EH (cell line): ENCODE measurements at regions not wholly inside any gene's neighbourhood (a gene's known extent, or its start where the extent isn't known, plus 50 kb on each side); places are given as distances from the start of the nearest gene placed in this dataset.
"Not testable (repeated sequence)": the region's sequence is repeated elsewhere in the genome, so short reads cannot be mapped to it uniquely, and the experiment has no call there.

ENCODE experiments used
- DNase-seq: peaks from one replicate; pipeline ENCODE4 v3.0.0-alpha.2; 2015; ENCODE audit warnings: low read depth

- no peak for DNase-seq
These were observed 414.1 kb downstream of the BRD1 start for GRCh38 chr22:49413551-49413950.

- DNase-seq: no peak
These were observed 414.5 kb downstream of the BRD1 start for GRCh38 chr22:49413146-49413545.

DNA sequence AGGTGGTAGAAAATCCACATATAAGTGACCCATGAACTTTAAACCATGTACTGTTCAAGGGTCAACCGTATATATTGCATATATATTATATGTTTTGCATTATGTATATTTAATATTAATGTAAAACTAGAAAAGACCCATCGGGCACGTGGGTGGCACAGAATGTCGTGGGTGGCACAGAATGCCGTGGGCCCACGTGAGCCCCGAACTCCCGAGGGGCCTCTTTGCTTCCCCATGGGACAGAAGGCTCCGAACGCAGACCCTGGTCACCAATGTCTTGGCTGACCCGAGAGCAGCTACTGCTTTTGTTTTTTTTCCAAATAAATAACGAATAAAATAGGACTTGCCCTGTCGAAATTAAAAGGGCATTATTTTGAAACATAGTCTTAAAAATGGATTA, 415.4 kb downstream of the BRD1 start:
- no peak for DNase-seq

DNA sequence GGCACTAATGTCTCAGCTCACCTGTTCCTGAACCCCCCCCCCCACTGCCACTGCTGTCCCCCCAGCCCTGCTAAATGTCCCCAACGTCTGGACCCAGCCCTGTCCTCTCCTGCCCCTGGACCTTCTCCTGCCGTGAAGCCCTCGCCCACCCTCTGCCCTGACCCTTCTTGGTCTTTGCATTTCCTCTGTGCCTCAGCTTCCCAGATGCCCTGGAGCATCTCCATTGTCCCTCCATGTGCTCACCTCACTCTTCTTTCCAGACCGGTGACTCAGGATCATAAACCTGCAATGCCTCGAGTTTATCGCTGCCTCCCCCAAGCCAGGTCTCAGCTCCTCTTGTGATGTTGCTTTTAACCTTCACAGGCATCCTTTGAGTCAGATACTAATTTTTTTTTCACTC, 416.4 kb downstream of the BRD1 start:
- no peak for DNase-seq

DNA sequence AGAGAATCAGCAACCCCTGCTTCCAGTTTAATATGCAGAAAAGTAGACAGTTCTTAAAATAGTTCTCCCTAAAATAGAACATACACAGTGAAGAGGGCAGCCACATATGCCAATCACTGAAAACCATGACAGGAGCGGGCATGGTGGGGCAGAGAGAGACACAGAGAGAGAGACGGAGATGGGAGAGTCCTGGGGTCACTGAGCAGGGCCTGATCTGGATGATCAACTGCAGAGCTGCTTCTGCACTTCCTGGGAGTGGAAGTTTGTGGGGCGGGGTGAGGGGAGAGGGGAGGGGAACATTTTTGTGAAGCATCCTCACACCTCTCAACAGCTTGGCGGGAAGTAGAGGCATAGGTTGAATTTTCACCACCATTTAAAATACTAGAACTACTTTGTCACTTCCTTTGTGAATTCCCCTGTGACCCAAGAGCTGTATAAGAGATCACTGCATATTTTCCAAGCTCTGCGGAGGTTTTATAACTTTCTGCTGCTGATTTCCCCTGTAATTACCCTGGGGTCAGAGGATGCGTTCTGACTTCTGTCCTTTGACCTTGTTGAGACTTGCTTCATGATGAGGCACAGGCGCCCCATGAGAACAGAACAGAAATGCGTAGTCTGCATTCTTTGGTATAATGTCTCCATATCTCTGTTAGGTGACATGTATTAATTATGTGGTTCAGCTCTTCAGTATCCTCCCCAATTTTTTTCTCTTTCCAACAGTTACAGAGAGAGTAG, 419.4 kb downstream of the BRD1 start:
- DNase-seq: no peak

- no peak for DNase-seq
These were observed 420.6 kb downstream of the BRD1 start for GRCh38 chr22:49406879-49407587.

DNA sequence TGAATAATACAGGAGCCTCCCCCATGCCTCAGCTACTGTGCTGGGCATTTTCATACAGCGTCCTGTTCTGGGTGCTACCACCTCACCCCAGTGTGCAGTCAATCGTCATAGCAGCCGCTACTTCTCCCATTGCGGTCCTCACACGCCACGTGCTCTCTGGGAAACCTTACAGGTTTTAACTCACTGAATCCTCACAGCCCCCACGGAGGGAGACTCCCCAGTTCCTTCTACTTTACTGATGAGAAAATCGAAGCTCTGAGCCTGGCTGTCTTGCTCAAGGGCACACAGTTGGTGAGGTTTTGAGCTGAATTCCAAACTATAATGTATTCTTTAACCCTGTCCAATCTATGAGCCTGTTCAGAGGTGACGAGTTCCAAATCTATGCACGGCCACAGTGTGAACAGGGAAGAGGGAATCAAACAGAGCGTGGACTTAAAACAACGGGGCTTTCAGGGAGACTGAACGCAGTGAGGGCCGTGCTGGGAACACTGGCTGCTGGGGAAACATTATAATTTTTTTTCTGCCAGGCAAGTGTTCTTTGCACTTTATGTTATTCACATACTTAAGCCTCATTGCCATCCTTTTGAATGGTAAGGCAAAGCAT, 421.5 kb downstream of the BRD1 start:
- DNase-seq: no peak

DNA sequence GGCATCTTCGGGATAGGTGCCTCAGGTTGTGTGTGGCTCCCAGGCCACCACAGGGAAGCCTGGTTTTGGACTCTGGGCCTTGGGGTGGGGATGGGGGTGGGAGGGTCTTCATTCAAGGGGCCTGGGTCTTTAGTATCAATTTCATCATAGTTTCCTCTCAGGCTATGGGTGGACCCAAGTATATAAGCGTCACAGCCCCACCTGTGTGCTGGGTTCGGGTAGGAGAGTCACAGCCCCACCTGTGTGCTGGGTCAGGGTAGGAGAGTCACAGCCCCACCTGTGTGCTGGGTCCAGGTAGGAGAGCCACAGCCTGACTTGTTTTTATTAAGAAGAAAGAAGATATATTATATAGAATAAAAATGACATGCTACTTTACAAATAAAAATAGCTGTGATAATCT, 422.1 kb downstream of the BRD1 start:
- no peak for DNase-seq

DNA sequence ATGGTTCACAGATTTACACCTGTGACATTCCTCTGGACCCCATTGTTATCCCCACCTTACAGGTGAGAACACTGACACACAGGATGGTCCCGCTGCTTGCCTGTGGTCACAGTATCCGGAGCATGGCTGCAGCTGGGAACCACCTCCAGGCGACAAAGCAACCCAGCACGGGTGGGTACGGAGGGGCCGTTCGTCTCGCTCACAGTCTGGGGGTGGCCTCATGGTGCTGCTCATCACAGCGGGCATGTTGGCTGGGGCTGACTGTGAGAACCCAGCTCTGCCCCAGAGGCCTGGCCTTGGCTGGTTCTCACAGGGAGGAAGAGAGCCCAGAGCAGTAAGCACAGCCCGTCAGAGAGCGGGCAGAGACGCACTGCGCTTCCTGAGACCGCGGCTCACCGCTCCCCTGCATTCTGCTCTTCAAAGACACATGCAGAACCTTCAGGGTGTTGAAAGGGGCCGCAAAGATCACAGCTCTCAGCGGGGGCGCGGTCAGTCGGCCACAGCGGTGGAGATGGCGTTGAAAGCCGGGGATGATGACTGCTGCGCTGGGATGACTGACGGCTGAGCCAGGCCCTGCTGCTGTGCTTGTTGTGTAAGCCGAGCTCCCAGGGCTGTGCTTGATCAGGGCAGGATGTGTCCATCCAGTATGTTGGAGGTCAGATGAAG, 423.0 kb downstream of the BRD1 start:
- DNase-seq: no peak

DNA sequence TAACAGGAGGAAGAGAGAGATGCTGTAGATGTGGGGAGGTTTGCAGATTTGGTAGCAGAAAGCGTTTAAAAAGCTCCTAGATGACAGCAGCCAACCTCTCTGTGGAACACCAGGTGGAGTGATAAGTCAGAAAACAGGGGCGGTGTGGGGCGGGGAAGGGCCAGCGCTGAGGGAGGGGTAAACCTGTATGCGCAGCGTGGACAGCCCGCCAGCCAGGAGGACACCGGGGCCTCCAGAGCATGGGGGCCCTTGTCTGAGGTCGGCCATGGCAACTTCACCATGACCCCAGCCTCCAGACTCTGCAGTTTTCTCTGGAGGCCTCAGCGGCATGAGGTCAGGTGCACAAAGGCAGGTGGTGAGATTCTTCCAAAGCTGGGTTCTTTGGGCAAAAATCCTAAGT, 423.7 kb downstream of the BRD1 start:
- DNase-seq: no peak

GRCh38 chr22:49403102-49403501, 424.6 kb downstream of the BRD1 start:
- DNase-seq: no peak

GRCh38 chr22:49402169-49402568, 425.5 kb downstream of the BRD1 start:
- no peak for DNase-seq

- DNase-seq: no peak
These were observed 426.6 kb downstream of the BRD1 start for GRCh38 chr22:49400941-49401598.

DNA sequence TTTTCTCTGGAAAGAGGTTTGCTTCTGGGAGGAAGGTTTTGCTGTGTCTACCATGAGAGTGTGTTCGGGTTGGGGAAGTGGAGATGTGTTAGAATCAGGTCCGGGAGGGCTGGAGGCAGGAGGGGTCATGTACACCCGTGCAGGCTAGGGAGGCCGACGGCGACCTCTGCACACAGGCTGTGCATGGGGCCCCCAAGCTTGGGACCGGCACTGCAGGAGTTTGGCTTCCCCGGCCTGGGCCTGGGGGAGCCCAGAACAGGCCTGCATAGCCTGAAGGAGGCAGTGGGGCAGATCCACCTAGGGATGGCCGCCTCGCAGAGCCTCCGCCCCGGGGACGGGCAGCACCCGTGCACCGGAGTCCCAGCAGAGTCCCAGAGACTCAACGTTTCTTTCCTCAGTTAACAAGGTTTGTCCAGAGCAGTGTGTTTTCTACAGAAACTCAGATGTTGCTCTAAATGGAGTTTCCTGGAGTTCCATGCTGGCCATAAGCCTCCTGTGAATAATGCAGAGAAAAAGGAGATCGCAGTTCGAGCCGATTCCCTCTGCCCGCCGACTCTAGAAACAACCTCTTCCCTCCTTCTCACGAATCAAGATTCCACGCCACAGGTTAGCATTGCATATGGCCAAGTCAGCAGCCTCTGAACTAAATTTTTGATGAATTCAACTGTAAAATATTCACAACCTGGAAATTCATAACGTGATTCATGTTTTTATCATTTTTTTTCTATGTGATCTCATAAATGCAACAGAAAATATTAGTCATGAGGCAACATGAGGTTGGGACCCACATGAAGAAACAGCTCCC, 427.3 kb downstream of the BRD1 start:
- DNase-seq: no peak

DNA sequence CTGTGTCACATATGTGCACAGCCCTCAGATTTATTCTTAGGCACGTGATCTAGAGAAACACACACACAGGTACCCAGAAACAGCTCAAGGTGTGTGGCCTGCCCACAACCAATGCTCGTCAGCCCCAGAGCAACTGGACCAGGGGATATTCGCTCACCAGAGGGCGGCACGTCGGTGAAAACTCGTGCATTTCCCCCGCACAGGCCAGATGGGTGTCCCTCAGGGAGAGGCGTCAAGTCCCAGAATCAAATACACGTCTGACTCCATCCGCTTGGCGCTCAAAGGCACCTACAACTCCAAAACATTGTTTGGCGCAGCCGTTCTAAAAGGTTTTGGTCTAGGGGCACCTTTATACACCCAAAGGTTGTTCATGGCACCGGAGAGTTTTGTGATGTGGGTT, 429.0 kb downstream of the BRD1 start:
- DNase-seq: no peak

GRCh38 chr22:49398115-49398514, 429.6 kb downstream of the BRD1 start:
- DNase-seq: no peak

DNA sequence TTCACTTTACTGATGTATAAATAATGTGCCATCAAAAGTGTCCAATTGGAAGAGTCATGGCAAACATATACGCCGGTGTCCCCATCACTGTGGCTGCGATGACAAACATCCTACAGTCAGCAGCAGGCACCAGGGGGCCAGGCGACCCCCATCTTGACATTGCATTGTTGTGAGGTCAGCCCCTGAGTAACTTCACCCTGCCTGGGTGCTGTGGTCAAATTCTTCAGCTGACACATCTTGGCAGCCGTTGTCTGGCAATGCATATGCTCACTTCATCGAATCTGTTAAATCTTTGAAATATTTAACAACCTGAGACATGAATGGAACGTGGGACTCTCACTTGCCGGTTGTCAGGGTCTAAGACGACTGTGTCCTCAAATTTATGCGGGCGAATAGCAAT, 430.9 kb downstream of the BRD1 start:
- DNase-seq: no peak

DNA sequence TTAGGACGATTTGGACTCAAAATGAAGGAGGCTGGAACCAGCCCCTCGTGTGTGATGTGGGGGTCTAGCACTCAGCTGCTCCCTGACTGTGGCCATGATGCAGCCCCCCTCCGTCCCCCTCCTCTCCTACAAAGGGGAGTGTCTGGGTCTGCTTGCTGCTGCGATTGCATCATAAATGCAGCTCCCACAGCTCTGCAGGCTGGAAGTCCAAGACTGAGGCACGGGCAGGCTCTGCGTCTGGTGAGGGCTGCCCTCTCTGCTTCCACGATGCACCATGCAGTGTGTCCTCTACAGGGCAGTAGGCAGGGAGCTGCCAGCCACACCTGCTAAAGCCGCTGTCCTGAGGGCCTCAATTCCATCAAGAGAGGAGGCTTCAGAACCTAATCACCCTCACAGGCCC, 432.1 kb downstream of the BRD1 start:
- DNase-seq: no peak

DNA sequence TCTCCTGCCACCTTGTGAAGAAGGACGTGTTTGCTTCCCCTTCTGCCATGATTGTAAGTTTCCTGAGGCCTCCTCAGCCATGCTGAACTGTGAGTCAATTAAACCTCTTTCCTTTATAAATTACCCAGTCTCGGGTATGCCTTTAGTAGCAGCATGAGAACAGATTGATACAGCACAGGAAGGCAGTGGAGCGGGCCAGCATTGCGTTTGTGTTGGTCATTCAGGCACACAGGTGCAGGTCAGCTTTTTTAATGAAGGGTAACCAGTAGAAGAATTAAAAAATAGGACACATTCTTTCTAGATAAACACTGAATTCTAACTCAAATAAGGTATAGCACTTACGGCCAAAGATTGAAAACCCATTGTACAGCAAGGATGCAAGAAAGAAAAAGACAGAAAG, 432.6 kb downstream of the BRD1 start:
- DNase-seq: not testable (repeated sequence)

GRCh38 chr22:49394116-49394785, 433.4 kb downstream of the BRD1 start:
- DNase-seq: no peak

DNA sequence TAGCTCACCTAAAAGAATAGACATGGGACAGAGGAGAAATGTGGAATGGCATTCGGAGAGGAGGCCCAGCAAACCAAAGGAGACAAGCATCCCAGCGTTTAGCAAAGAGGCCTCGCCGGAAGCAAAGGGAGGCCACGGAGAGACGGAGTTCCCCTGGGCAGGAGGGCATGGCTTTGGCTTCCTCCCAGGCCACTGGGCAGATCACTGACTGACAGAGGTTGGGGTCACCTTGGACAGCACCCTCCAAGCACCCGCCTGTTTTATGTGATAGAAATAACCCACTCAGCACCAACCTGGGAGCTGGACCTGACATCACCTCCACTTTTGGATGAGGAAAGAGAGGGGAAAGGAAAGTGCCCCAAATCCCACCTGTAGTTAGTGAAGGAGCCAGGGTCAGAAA, 434.1 kb downstream of the BRD1 start:
- DNase-seq: no peak
